A204.1 (cell line): ENCODE measurements at regions not wholly inside any gene's neighbourhood (a gene's known extent, or its start where the extent isn't known, plus 50 kb on each side); places are given as distances from the start of the nearest gene placed in this dataset.
"Not testable (repeated sequence)": the region's sequence is repeated elsewhere in the genome, so short reads cannot be mapped to it uniquely, and the experiment has no call there.

Source experiments
- FAIRE-seq: peaks from 2 replicates; lab custom pipeline; 2012; peaks lifted over from hg19 to GRCh38; lab: Jason Lieb, UNC

- not testable (repeated sequence) for FAIRE-seq
Measured at GRCh38 chr2:87518066-87518465, 229.8 kb upstream of the PLGLB2 start.

DNA sequence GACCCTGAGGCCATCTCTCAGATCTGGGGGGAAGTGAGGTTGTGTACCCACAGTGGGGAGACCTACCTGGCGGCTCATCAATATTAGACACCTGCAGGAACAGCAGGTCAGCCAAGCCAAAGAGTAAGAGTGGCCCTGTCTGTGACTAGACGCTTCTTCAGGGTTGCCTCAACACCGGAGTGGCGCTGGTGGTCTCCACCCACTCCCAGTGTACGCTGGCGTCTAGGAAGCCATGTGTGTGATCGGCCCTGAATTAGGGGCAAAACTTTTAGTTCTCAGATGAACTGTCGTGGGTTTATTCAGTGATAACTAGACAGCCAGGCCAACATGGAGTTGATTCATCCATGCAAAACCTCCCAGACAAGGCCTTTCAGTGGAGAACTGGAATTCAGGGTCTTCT is 229.3 kb upstream of the PLGLB2 start:
- FAIRE-seq: not testable (repeated sequence)

DNA sequence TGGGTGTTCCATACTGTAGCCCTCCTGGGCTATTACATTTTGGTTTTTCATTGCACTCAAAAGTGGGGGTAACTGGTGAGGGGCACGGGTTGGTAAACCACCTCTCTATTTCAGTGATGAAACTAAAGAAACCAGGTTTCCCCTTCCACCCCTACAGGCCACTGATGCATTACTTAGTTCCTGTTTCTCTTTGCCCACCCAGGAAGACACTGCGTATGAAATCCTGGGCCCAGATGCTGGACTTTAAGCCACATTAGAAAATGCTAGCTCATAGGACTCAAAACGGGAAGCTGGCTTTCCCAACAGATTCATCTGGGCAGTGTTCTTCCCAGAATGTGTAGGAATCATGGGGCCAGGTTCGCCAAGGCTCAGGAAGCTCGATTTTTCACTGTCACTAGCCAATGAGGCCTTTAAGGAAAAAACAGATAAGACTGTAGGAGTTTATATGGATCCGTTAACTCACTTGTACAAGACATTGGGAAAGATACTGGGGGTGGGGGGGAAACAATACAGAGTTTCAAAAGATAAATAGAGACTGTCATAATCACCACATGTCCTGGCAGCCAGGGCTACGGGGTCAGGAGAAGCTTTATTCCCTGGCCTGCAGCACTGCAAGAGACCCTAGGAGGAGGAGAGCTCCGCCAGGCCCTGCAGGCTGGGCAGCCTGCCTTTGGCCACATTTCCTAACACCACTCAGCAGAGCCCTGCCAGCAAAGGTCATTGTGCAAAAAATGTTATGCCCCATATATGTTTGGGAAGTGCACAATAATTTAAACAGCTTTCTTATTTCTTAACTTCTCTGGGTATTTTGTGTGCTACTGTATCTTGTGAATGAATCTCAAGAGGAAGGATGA is 228.5 kb upstream of the PLGLB2 start:
- FAIRE-seq: not testable (repeated sequence)

GRCh38 chr2:87521057-87521456 is 226.8 kb upstream of the PLGLB2 start:
- FAIRE-seq: not testable (repeated sequence)

DNA sequence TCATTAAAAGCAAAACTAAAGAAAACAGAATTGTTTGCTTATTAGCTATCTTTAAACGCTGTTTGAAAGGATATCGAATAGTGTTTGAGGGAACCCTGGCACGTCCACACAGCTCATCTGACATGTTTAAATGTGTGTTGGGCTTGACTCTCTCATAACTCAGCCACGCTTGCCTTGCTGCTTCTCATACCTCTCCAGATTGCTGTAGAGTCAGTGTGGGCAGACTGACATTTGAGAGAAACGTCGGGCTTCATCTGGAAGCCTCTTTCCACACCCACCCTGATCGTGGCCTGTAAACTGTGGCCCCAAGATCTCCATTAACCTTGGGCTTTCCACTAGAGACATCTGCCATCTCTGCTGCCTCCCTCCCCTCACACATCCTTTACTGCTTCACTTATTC is 226.4 kb upstream of the PLGLB2 start:
- not testable (repeated sequence) for FAIRE-seq

DNA sequence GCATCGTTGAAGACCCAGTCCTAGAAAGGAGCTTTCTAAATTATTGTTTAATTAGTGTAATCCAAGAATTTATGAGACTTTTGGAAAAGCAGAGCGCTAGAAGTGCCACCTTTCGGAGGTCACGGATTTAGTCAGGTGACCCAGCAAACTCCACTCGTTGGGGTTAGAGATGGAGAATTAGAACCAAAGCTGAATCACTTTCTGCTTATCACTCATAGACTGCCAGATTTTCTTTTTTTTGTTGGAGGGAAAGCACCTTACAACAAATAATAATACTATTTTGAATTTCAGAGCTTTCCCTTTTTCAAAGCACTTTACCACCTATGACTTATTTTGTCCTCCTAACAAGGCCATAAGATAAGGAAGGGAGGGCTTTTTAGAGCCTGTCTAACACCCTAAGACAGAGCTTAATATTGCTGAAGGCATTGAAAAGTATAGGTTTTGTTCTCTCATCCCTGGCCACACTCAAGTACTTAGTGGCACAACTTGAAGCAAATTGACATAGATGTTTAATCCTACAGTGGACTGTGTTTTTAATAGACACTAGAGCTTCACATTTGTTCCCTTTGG is 223.2 kb upstream of the PLGLB2 start:
- FAIRE-seq: not testable (repeated sequence)

GRCh38 chr2:87525497-87525991 is 222.3 kb upstream of the PLGLB2 start:
- not testable (repeated sequence) for FAIRE-seq

DNA sequence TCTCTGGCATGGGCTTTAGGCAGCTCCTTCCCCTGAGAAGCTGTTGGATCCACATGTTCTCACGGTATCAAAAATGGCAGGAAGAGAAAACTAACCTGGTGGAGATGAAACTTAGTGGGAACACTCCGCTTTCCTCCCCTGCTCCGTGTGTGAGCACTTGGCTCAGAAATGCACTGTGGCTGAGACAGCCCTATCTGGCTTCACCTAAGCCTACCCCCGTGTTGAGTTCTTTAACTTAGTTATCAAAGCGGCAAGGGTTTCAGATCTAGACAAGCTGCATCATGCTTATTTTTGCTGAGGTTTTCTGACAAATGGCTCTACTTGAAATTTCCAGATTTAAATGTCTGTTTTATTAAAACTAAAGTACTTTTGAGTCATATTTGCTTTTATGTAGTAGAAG is 221.6 kb upstream of the PLGLB2 start:
- FAIRE-seq: not testable (repeated sequence)

GRCh38 chr2:87531968-87532715 is 215.7 kb upstream of the PLGLB2 start:
- not testable (repeated sequence) for FAIRE-seq

- FAIRE-seq: not testable (repeated sequence)
Measured at GRCh38 chr2:87533390-87534272, 214.3 kb upstream of the PLGLB2 start.

- not testable (repeated sequence) for FAIRE-seq
Measured at GRCh38 chr2:87534273-87534889, 213.5 kb upstream of the PLGLB2 start.

- not testable (repeated sequence) for FAIRE-seq
Measured at GRCh38 chr2:87536427-87536826, 211.5 kb upstream of the PLGLB2 start.

DNA sequence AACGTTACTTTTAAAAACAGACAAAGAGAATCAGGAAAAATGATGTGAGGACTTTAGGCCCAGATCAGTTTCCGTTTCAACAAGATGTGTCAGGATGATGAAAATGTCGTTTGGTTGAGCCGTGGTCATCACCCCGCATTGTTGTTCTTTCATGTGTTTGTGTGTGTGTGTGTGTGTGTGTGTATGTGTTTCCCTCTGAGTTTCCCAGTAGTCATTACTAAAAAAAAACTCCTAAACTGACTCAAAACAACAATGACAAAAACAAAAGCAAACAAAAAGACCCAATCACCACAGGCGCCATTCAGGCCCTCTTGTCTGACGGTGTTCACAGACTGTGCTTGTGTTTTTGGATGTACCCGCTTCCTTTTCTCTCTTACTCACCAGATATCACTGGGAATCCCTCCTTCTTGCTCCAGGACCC is 210.6 kb upstream of the PLGLB2 start:
- not testable (repeated sequence) for FAIRE-seq

- not testable (repeated sequence) for FAIRE-seq
Measured at GRCh38 chr2:87538268-87538667, 209.6 kb upstream of the PLGLB2 start.

- not testable (repeated sequence) for FAIRE-seq
Measured at GRCh38 chr2:87539151-87539943, 208.5 kb upstream of the PLGLB2 start.

DNA sequence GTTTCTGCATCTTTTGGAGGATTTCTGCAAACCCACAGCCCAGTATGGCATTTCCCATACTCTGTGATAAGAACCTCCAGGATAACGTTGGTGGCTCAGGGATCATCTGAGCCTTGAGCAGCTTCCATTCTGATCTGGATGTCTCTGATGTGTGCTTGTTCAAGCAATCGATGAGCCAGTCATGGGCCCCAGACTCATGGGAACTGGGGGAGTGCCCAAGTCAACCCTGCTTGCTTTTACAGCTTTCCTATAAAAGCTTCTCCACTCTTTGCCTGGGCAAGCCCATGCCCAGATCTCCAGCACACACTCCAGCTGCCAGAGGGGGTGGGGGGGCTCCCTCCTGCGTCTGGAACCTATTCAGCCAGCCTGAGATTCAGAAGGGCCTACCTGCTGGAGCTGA is 207.6 kb upstream of the PLGLB2 start:
- not testable (repeated sequence) for FAIRE-seq

GRCh38 chr2:87542599-87543174 is 205.2 kb upstream of the PLGLB2 start:
- not testable (repeated sequence) for FAIRE-seq

- FAIRE-seq: not testable (repeated sequence)
Measured at GRCh38 chr2:87543797-87544196, 204.1 kb upstream of the PLGLB2 start.

DNA sequence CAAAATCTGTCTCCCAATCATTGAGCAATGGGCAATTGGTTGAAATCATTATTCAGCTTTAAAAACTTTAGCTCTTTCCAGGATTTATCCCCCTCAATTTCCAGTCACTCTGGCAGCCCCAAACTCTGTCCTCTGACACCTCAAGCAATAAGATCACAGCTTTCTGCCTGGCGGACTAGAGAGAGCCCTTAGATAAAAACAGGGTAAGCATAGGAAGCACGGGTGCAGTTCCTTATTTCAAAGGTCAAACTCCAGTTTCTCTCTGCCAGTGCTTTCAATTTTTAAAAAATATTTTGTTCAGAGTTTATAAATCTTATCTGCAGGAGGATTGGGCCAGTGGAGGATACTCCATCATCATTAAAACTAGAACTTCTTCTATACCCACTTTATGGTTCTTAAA is 200.8 kb upstream of the PLGLB2 start:
- FAIRE-seq: not testable (repeated sequence)

- FAIRE-seq: not testable (repeated sequence)
Measured at GRCh38 chr2:87547966-87548365, 199.9 kb upstream of the PLGLB2 start.
